Left ventricle myocardium inferior (tissue), 1 donor: ENCODE measurements at regions not wholly inside any gene's neighbourhood (a gene's known extent, or its start where the extent isn't known, plus 50 kb on each side); places are given as distances from the start of the nearest gene placed in this dataset.

Experiments used
- DNase-seq: peaks from one replicate; pipeline ENCODE4 v3.0.0-alpha.2; 2020
- H3K27ac ChIP-seq: fragments of 200-600 bp; replicated peaks from 2 replicates; pipeline ENCODE4 v1.8.0; 2021
- H3K27me3 ChIP-seq: fragments of 200-600 bp; 2 replicates; pipeline ENCODE4 v1.8.0; 2021; ENCODE audit warnings: low read depth
- H3K36me3 ChIP-seq: fragments of 200-600 bp; 2 replicates; pipeline ENCODE4 v1.8.0; 2021
- H3K4me1 ChIP-seq: fragments of 200-600 bp; 2 replicates; pipeline ENCODE4 v1.8.0; 2021
- H3K4me3 ChIP-seq: fragments of 200-600 bp; 2 replicates; pipeline ENCODE4 v1.8.0; 2021; ENCODE audit warnings: mild to moderate bottlenecking, moderate library complexity
- H3K9me3 ChIP-seq: fragments of 200-600 bp; replicated peaks from 2 replicates; pipeline ENCODE4 v1.8.0; 2021
- CTCF ChIP-seq: fragments of 200-600 bp; IDR thresholded peaks from 2 replicates; pipeline ENCODE4 v1.8.0; 2021; ENCODE audit warnings: antibody characterized with exemption, mild to moderate bottlenecking, borderline replicate concordance
- intact Hi-C: fragments of 100-400 bp; cut with micrococcal nuclease; formaldehyde crosslinking; loops from one replicate; pipeline ENCODE4 v1.11.0; 2022
- donor health status: DM: no; HTN: yes; CAD: no; lungs with severe emphysema.

DNA sequence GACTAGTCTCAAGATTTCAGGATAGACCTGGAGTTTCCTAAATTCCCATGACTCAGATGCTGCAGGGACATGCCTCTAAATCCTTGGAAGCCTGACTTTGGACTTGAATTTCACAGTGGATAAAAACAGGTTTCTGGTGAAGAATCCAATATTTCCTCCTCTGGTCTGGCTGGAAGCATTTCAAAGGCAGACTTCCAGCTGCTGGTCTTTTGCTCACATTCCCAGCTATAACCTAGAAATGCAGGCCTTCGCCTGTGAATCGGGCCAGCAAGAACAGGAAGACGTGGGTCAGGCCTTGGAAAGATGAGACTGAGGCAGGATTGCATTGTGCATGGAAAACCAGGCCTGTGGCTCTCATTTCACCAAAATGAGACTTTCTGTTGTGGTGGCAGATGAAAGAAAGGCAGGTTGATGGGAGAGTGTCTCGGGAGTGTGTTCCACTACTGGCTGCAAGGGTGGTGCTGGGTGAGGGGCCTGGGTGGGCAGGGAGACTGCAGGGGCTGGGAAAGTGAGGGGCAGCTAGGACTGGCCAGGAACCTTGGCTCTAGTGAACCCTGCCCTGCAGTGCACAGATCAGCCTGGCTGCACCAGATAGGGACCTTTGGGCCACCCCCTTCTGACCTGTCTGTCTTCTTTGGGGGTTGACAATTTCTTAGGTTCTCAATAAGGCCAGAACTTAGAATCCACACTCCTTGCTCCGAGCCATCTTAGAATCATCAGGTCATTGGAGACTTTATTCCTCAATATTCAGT is 488.8 kb upstream of the MKI67 start:
- Histone ChIP-seq H3K4me3 (no peak overlapping the region), H3K9me3 (no peaks in the 10 kb centered on the region), H3K27me3 (peaks cover 29% of the 10 kb centered on the region), H3K27ac (no peak overlapping the region), H3K36me3 (no peaks in the 10 kb centered on the region), H3K4me1 (no peaks in the 10 kb centered on the region)
- DNase-seq = no peak
- TF ChIP-seq CTCF = no peak
- intact Hi-C loops = no loop called here

DNA sequence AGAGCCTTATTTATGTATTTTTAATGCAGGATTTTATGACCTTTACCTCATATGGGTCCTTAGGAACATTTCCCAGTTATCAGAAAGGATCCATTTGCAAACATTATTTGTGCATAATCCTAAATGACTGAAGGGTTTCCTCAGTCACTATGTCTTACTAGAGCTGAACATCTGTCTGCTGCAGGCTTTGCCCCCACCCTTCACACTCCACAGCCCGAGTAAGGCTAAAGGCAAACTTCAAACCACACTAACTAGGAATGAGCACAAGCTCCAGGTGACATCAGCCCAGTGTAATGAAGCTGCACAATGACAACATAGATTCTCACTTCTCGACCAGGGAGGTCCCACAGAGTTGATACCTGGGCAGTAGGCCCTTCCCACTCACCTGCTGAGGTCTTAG is 491.3 kb upstream of the MKI67 start:
- Histone ChIP-seq H3K9me3 (no peaks in the 10 kb centered on the region), H3K36me3 (no peaks in the 10 kb centered on the region), H3K4me3 (no peak overlapping the region), H3K27me3 (peaks cover 37% of the 10 kb centered on the region), H3K4me1 (no peaks in the 10 kb centered on the region), H3K27ac (no peak overlapping the region)
- intact Hi-C loops = no loop called here
- TF ChIP-seq CTCF = no peak
- DNase-seq = no peak

GRCh38 chr10:128622706-128623105 is 496.5 kb upstream of the MKI67 start:
- Histone ChIP-seq H3K4me3 (no peak overlapping the region), H3K36me3 (no peaks in the 10 kb centered on the region), H3K27ac (no peak overlapping the region), H3K9me3 (no peaks in the 10 kb centered on the region), H3K4me1 (no peaks in the 10 kb centered on the region), H3K27me3 (peaks cover 54% of the 10 kb centered on the region)
- intact Hi-C loops = no loop called here
- no peak for TF ChIP-seq CTCF
- no peak for DNase-seq

GRCh38 chr10:128623776-128624175 is 497.6 kb upstream of the MKI67 start:
- intact Hi-C loops = no loop called here
- Histone ChIP-seq H3K4me3 (peak overlapping the region; percentile 4), H3K36me3 (no peaks in the 10 kb centered on the region), H3K4me1 (no peaks in the 10 kb centered on the region), H3K27me3 (peaks cover 49% of the 10 kb centered on the region), H3K9me3 (no peaks in the 10 kb centered on the region), H3K27ac (no peak overlapping the region)
- TF ChIP-seq CTCF = no peak
- DNase-seq = no peak

- Histone ChIP-seq H3K4me1 (no peaks in the 10 kb centered on the region), H3K27ac (no peak overlapping the region), H3K36me3 (no peaks in the 10 kb centered on the region), H3K27me3 (peaks cover 54% of the 10 kb centered on the region), H3K4me3 (no peak overlapping the region), H3K9me3 (no peaks in the 10 kb centered on the region)
- intact Hi-C loops = no loop called here
- TF ChIP-seq CTCF = no peak
- DNase-seq = no peak
These were observed 498.7 kb upstream of the MKI67 start for GRCh38 chr10:128624656-128625530.
